ENCODE measurements at regions not wholly inside any gene's neighbourhood (a gene's known extent, or its start where the extent isn't known, plus 50 kb on each side); places are given as distances from the start of the nearest gene placed in this dataset.
A peak's percentile ranks its signal among the peaks of the same experiment; 100 is the strongest.

DNA sequence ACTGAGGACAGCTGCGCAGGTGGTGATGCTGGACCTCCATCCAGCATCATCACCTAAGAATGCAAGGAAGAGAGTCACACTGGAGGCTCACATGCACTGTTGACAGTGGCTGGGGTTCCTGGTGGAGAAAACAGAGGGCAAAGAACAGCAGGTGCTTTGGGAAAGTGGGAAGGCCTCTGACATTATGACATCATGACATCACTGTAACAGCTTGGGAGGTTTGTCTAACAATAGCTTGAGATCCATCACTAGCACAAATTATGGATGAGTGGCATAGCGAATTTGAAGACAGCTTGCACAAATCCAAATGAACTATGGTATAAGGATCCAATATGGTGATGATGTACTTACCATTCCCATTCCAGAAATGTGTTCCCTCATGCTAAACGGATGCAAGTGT is 226.5 kb upstream of the MPHOSPH6 start:
- Histone ChIP-seq H3K27me3 (no peaks in the 10 kb centered on the region), H3K9me3 (no peaks in the 10 kb centered on the region), H3K36me3 (no peaks in the 10 kb centered on the region), H3K27ac (no peak overlapping the region), H3K4me1 (no peaks in the 10 kb centered on the region), H3K4me3 (replicated peaks in 1 of 3) (no peak overlapping the region)
- WGBS, 2 donors: 79 to 91% methylated on average over 3 of the region's 3 CpGs
- DNase-seq: no peak
- intact Hi-C loops (cut with DNase I): no loop called here
- no peak for TF ChIP-seq POLR2A (IDR thresholded peaks at IDR 0.05)
- no peak for TF ChIP-seq CTCF (IDR thresholded peaks at IDR 0.05)

DNA sequence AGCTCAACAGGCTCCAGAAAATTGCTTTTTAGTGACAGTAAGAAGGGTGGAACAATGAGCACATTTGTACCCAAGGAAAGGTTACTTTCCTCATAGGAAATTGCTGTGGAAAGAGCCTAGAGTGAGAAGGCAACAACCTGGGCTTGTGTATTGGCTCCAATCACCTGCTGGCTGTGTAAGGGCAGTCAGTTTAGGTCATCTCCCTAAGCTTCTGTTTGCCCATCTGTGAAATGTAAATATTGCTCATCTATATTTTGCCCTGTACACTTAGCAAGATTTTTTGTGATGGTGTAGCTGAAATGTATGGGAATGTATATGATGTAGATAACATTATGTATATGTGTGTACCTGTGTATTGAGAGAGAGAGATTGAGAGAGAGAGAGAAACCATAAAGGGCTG is 225.2 kb upstream of the MPHOSPH6 start:
- DNase-seq: no peak
- Histone ChIP-seq H3K36me3 (no peaks in the 10 kb centered on the region), H3K4me3 (replicated peaks in 1 of 3) (no peak overlapping the region), H3K9me3 (no peaks in the 10 kb centered on the region), H3K4me1 (no peaks in the 10 kb centered on the region), H3K27ac (no peak overlapping the region), H3K27me3 (no peaks in the 10 kb centered on the region)
- no peak for TF ChIP-seq CTCF (IDR thresholded peaks at IDR 0.05)
- no peak for TF ChIP-seq POLR2A (IDR thresholded peaks at IDR 0.05)
- intact Hi-C loops (cut with DNase I): no loop called here

DNA sequence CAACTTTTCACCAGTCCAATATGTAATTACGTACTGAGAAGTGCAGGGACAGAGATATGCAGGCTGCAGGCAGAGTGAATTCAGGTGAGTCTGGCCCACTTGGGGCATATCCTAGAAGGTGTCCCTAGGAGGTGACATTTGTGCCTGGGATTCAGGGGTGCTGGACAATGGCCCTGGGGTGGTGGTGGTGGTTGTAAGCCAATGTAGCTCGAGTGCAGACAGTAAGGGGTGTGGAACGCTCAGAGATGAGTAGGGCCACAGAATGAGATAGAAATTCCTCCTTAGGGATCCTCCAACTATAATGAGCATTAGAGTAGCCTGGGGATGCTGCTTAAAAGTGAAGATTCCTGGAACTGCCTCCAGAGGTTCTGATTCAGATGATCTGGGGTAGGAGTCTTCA is 221.7 kb upstream of the MPHOSPH6 start:
- intact Hi-C loops (cut with DNase I): no loop called here
- WGBS, 2 donors: 84 to 90% methylated on average over 3 of the region's 3 CpGs
- Histone ChIP-seq H3K4me1 (no peaks in the 10 kb centered on the region), H3K27ac (no peak overlapping the region), H3K27me3 (no peaks in the 10 kb centered on the region), H3K4me3 (replicated peaks in 1 of 3) (no peak overlapping the region), H3K36me3 (no peaks in the 10 kb centered on the region), H3K9me3 (no peaks in the 10 kb centered on the region)
- no peak for DNase-seq
- TF ChIP-seq POLR2A (IDR thresholded peaks at IDR 0.05): no peak
- TF ChIP-seq CTCF (IDR thresholded peaks at IDR 0.05): no peak

- H3K27ac ChIP-seq: no peak overlapping the region
- H3K27me3 ChIP-seq: no peaks in the 10 kb centered on the region
- WGBS, 2 donors: 71 to 80% methylated on average over 7 of the region's 7 CpGs
- no peak overlapping the region for H3K4me3 ChIP-seq (replicated peaks in 1 of 3)
- H3K36me3 ChIP-seq: no peaks in the 10 kb centered on the region
- no peaks in the 10 kb centered on the region for H3K4me1 ChIP-seq
- TF ChIP-seq CTCF (IDR thresholded peaks at IDR 0.05) (no peak), POLR2A (IDR thresholded peaks at IDR 0.05) (no peak)
- H3K9me3 ChIP-seq: no peaks in the 10 kb centered on the region
- DNase-seq: no peak
- intact Hi-C loops (cut with DNase I): no loop called here
These were observed 220.1 kb upstream of the MPHOSPH6 start for GRCh38 chr16:82389956-82390650.

DNA sequence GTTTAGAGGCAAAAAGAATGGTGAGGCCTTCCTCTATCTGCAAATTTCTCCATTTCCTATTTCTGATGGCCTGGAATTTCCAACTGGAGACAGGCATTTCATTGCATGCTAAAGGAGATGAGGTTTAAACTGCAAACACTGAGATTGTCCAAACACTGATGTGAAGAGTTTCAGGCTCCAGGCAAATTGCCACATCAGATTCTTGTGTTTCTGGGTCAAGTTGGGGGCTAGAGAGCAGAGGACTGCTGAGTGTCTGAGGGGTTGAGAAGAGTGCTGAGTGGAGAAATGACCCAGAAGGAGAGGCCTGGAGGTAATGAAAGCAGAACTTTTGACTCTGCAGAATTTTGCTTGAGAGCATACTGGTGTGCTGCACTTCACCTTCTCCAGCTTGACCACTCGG is 216.7 kb upstream of the MPHOSPH6 start:
- WGBS, 2 donors: 0 to 50% methylated on average over 1 of the region's 1 CpG
- intact Hi-C loops (cut with DNase I): no loop called here

More for the DNA sequence above, 216.7 kb upstream of the MPHOSPH6 start:
- peak; percentile 53 to 71 for DNase-seq
- H3K4me3 ChIP-seq (replicated peaks in 1 of 3): no peak overlapping the region
- H3K4me1 ChIP-seq: no peaks in the 10 kb centered on the region
- no peaks in the 10 kb centered on the region for H3K27me3 ChIP-seq
- no peaks in the 10 kb centered on the region for H3K9me3 ChIP-seq
- no peaks in the 10 kb centered on the region for H3K36me3 ChIP-seq
- TF ChIP-seq CTCF (IDR thresholded peaks at IDR 0.05): no peak
- TF ChIP-seq POLR2A (IDR thresholded peaks at IDR 0.05): no peak
- H3K27ac ChIP-seq: no peak overlapping the region
